ENCODE measurements at regions not wholly inside any gene's neighbourhood (a gene's known extent, or its start where the extent isn't known, plus 50 kb on each side); places are given as distances from the start of the nearest gene placed in this dataset.

DNA sequence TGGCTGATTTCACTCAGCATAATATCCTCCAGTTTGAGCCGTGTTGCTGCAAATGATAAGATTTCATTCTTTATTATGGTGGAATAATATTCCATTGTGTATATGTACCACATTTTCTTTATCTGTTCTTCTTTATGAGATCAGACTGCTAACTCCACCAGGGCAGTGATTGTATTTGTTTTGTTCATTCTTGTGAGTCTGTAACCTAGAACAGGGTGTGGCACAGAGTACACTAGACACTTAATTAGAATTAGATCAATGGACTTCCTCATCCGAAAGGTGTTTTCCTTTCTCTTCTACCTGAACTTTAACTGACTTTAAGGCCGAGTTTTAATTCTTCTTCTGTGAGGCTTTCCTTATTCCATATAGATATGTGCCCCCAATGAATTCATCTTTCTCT is 551.0 kb downstream of the SNAPC1 start:
- no peak overlapping the region for H3K4me3 ChIP-seq (ENCODE audit: insufficient read depth, low read depth, low read length)
- no peaks in the 10 kb centered on the region for H3K36me3 ChIP-seq (ENCODE audit: control insufficient read depth, insufficient read depth, low read length)
- H3K27me3 ChIP-seq (ENCODE audit: control insufficient read depth, insufficient read depth, low read length, poor library complexity, severe bottlenecking): no peaks in the 10 kb centered on the region
- WGBS, 2 experiments: 94 to 97% methylated on average over 2 of the region's 3 CpGs
- H3K27ac ChIP-seq (ENCODE audit: insufficient read depth, low read depth, low read length, poor library complexity, severe bottlenecking): no peak overlapping the region
- no peaks in the 10 kb centered on the region for H3K9me3 ChIP-seq (ENCODE audit: control insufficient read depth, low read length)
- H3K4me1 ChIP-seq (ENCODE audit: control insufficient read depth, insufficient read depth, low read length): no peaks in the 10 kb centered on the region

DNA sequence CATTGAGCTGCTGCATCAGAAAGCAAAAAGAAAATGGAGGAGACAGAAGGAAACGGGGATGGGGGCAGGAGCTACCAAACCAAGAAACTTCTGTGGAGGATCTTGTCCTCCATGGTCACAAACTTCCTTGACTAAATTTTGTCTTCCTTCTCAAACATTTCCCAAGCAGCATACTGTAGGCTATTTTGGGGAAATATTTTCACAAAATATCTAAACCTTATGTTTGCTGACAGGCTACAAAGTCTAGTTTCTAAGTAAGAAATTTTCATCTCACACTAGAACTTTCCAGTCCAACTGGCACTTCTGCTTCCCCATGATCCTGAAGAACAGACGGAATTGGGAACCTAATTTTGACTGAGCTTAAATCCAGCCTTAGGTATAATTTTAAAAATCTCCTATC is 552.0 kb downstream of the SNAPC1 start:
- Histone ChIP-seq H3K9me3 (ENCODE audit: control insufficient read depth, low read length) (no peaks in the 10 kb centered on the region), H3K27ac (ENCODE audit: insufficient read depth, low read depth, low read length, poor library complexity, severe bottlenecking) (no peak overlapping the region), H3K4me3 (ENCODE audit: insufficient read depth, low read depth, low read length) (no peak overlapping the region), H3K4me1 (ENCODE audit: control insufficient read depth, insufficient read depth, low read length) (no peaks in the 10 kb centered on the region), H3K27me3 (ENCODE audit: control insufficient read depth, insufficient read depth, low read length, poor library complexity, severe bottlenecking) (no peaks in the 10 kb centered on the region), H3K36me3 (ENCODE audit: control insufficient read depth, insufficient read depth, low read length) (no peaks in the 10 kb centered on the region)
- WGBS, 2 experiments: 95 to 100% methylated on average over 2 of the region's 2 CpGs

DNA sequence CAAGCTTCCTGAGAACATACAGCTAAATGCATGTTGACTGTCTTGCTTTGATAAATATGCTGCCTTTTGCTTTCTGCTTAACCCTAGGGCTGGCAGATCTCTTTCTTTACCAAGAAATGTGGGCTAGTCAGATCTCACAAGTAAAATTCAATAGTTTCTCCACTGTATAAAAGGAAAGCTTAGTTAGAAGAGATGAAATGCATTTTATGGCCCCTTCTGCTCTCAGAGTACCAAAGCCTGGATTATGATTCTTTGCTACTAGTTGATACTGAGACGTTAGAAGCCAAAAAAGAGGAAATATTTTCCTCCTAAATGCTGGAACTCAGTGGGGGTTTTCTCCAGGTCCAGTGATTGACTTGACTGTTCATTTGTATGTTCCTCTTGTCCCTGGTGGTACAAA is 552.7 kb downstream of the SNAPC1 start:
- WGBS, 2 experiments: 89 to 93% methylated on average over 1 of the region's 1 CpG
- no peak overlapping the region for H3K4me3 ChIP-seq (ENCODE audit: insufficient read depth, low read depth, low read length)
- no peak overlapping the region for H3K27ac ChIP-seq (ENCODE audit: insufficient read depth, low read depth, low read length, poor library complexity, severe bottlenecking)
- H3K27me3 ChIP-seq (ENCODE audit: control insufficient read depth, insufficient read depth, low read length, poor library complexity, severe bottlenecking): no peaks in the 10 kb centered on the region
- H3K9me3 ChIP-seq (ENCODE audit: control insufficient read depth, low read length): no peaks in the 10 kb centered on the region
- no peaks in the 10 kb centered on the region for H3K4me1 ChIP-seq (ENCODE audit: control insufficient read depth, insufficient read depth, low read length)
- H3K36me3 ChIP-seq (ENCODE audit: control insufficient read depth, insufficient read depth, low read length): no peaks in the 10 kb centered on the region

DNA sequence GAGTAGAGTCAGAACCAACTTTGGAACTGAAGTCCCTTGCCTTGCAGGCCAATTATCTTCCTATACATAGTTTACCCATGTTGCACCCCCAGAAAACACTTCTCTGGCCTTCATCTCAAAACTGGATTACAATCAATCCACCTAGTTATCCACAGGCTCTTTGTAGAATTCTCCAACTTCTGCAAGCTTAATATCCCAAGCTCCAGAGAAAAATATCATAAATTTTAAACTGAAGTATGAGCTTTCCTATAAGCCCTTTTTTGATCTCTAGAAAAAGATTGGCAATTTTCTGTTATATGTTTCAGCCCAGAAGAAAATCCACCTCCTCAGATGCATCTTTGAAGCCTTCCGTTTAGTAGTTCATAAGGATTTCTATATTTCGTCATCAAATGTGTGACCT is 553.4 kb downstream of the SNAPC1 start:
- Histone ChIP-seq H3K4me3 (ENCODE audit: insufficient read depth, low read depth, low read length) (no peak overlapping the region), H3K27me3 (ENCODE audit: control insufficient read depth, insufficient read depth, low read length, poor library complexity, severe bottlenecking) (no peaks in the 10 kb centered on the region), H3K36me3 (ENCODE audit: control insufficient read depth, insufficient read depth, low read length) (no peaks in the 10 kb centered on the region), H3K27ac (ENCODE audit: insufficient read depth, low read depth, low read length, poor library complexity, severe bottlenecking) (no peak overlapping the region), H3K4me1 (ENCODE audit: control insufficient read depth, insufficient read depth, low read length) (no peaks in the 10 kb centered on the region), H3K9me3 (ENCODE audit: control insufficient read depth, low read length) (no peaks in the 10 kb centered on the region)
- WGBS, 2 experiments: 100% methylated on average over 2 of the region's 2 CpGs; no CpG with 5 or more reads in 1 of the 2 experiments

DNA sequence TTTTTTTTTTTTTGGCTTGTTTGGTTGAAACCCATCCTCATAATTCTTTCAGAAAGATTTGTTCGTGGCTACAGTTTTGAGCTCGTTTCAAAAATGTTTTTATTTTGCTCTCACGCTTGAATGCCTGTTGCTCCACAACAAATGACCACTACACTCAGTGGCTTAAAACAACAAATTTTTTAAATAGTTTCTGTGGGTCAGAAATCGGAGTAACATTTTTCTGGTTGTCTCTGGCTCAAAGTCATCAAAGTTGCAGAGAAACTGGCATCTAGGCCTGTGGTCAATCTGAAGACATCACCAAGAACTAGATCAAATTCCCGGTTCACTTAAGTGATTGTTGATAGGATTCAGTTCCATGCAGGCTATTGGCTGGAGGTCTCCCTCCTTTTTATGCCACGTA is 560.0 kb downstream of the SNAPC1 start:
- Histone ChIP-seq H3K9me3 (ENCODE audit: control insufficient read depth, low read length) (no peaks in the 10 kb centered on the region), H3K4me1 (ENCODE audit: control insufficient read depth, insufficient read depth, low read length) (no peaks in the 10 kb centered on the region), H3K4me3 (ENCODE audit: insufficient read depth, low read depth, low read length) (no peak overlapping the region), H3K36me3 (ENCODE audit: control insufficient read depth, insufficient read depth, low read length) (no peaks in the 10 kb centered on the region), H3K27ac (ENCODE audit: insufficient read depth, low read depth, low read length, poor library complexity, severe bottlenecking) (no peak overlapping the region), H3K27me3 (ENCODE audit: control insufficient read depth, insufficient read depth, low read length, poor library complexity, severe bottlenecking) (no peaks in the 10 kb centered on the region)
- WGBS, 2 experiments: 90 to 93% methylated on average over 6 of the region's 6 CpGs

DNA sequence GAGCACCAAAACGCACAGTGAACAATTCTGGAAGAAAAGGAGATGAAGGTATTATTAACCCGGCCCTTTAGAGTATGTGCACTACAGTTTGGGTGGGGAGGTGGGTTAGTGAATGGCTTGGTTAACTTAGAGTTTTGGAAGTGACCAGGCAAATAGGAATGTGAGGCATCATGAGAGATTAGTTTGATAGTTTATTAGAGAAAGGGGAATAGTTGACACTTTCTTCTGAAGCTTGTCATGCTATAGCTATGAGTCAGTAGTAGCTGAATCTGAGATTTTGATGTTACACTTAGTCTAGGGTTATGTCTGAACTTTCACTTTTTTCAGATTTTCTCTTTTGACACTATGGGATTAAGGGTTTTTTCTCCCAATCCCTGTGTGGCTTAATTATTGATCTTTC is 567.2 kb downstream of the SNAPC1 start:
- WGBS, 2 experiments: 94 to 95% methylated on average over 1 of the region's 2 CpGs
- Histone ChIP-seq H3K27me3 (ENCODE audit: control insufficient read depth, insufficient read depth, low read length, poor library complexity, severe bottlenecking) (no peaks in the 10 kb centered on the region), H3K27ac (ENCODE audit: insufficient read depth, low read depth, low read length, poor library complexity, severe bottlenecking) (no peak overlapping the region), H3K36me3 (ENCODE audit: control insufficient read depth, insufficient read depth, low read length) (no peaks in the 10 kb centered on the region), H3K9me3 (ENCODE audit: control insufficient read depth, low read length) (no peaks in the 10 kb centered on the region), H3K4me3 (ENCODE audit: insufficient read depth, low read depth, low read length) (no peak overlapping the region), H3K4me1 (ENCODE audit: control insufficient read depth, insufficient read depth, low read length) (no peaks in the 10 kb centered on the region)

DNA sequence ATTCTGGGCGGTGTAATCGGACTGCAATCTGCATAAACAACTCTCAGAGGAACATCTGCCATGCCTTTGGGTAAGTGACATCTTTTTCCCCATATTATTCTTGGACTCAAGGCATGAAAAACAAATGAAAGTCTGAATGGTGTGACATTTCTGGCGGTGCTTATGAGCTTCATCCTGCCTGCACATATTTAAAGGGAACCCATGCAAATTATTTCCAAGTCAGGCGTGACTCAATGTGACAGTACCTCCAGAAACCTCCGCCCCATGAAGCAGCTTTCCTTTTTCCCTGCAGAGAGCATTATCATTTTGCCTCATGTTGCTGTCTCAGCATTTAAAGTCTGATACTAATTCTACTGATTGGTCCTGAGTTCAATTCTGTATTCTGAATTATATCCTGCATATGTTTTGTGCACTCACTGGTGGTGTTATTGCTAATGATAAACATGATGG is 585.4 kb downstream of the SNAPC1 start:
- no peaks in the 10 kb centered on the region for H3K27me3 ChIP-seq (ENCODE audit: control insufficient read depth, insufficient read depth, low read length, poor library complexity, severe bottlenecking)
- H3K27ac ChIP-seq (ENCODE audit: insufficient read depth, low read depth, low read length, poor library complexity, severe bottlenecking): no peak overlapping the region
- H3K9me3 ChIP-seq (ENCODE audit: control insufficient read depth, low read length): no peaks in the 10 kb centered on the region
- H3K4me1 ChIP-seq (ENCODE audit: control insufficient read depth, insufficient read depth, low read length): no peaks in the 10 kb centered on the region
- H3K36me3 ChIP-seq (ENCODE audit: control insufficient read depth, insufficient read depth, low read length): no peaks in the 10 kb centered on the region
- 93 to 94% methylated on average over 5 of the region's 5 CpGs for WGBS, 2 experiments
- no peak overlapping the region for H3K4me3 ChIP-seq (ENCODE audit: insufficient read depth, low read depth, low read length)

DNA sequence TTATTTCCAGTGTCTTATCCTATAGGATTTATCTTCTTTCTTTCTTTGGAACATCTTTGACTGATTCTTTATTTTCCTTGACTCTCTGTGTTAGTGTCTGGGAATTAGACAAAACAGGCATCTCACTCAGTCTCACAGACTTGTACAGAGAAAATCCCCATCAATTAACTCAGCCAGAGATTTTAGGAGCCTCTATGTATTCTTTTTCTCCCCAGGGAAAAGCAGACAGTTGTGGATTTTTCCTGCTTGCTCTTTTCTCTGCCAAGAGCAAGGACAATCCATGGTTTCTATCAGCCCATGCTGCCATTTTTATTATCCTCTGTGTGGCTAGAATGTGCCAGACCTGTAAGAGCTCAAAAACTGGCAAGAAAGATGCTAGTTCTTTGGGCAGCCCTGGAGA is 595.1 kb downstream of the SNAPC1 start:
- peaks cover 7% of the 10 kb centered on the region for H3K4me1 ChIP-seq (ENCODE audit: control insufficient read depth, insufficient read depth, low read length)
- H3K27ac ChIP-seq (ENCODE audit: insufficient read depth, low read depth, low read length, poor library complexity, severe bottlenecking): no peak overlapping the region
- no peaks in the 10 kb centered on the region for H3K36me3 ChIP-seq (ENCODE audit: control insufficient read depth, insufficient read depth, low read length)
- no peak overlapping the region for H3K4me3 ChIP-seq (ENCODE audit: insufficient read depth, low read depth, low read length)
- peaks cover 4% of the 10 kb centered on the region for H3K9me3 ChIP-seq (ENCODE audit: control insufficient read depth, low read length)
- H3K27me3 ChIP-seq (ENCODE audit: control insufficient read depth, insufficient read depth, low read length, poor library complexity, severe bottlenecking): no peaks in the 10 kb centered on the region

DNA sequence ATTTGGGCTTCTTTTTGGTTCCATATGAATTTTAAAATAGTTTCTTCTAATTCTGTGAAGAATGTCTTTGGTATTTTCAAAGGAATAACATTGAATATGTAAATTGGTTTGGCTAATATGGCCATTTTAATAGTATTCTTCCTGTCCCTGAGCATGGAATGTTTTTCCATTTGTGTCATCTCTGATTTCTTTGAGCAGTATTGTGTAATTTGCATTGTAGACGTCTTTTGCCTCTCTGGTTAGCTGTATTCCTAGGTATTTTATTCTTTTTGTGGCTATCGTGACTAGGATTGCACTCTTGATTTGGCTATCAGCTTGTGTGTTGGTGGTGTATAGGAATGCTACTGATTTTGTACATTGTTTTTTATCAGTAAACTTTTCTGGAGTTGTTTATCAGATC is 601.9 kb downstream of the SNAPC1 start:
- 93 to 98% methylated on average over 2 of the region's 2 CpGs for WGBS, 2 experiments

DNA sequence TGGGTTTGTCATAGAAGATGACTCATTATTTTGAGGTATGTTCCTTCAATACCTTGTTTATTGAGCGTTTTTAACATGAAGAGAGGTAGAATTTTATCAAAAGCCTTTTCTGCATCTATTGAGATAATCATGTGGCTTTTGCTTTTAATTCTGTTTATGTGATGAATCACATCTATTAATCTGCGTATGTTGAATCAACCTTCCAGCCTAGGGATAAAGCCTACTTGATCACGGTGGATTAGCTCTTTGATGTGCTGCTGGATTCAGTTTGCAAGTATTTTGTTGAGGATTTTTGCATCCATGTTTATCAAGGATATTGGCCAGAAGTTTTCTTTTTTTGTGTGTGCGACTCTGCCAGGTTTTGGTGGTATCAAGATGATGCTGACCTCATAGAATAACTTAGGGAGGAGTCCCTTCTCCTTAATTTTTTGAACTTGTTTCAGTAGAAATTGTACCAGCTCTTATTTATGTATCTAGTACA is 602.6 kb downstream of the SNAPC1 start:
- Histone ChIP-seq H3K36me3 (ENCODE audit: control insufficient read depth, insufficient read depth, low read length) (no peaks in the 10 kb centered on the region), H3K9me3 (ENCODE audit: control insufficient read depth, low read length) (no peaks in the 10 kb centered on the region), H3K27ac (ENCODE audit: insufficient read depth, low read depth, low read length, poor library complexity, severe bottlenecking) (no peak overlapping the region), H3K4me3 (ENCODE audit: insufficient read depth, low read depth, low read length) (no peak overlapping the region), H3K27me3 (ENCODE audit: control insufficient read depth, insufficient read depth, low read length, poor library complexity, severe bottlenecking) (no peaks in the 10 kb centered on the region), H3K4me1 (ENCODE audit: control insufficient read depth, insufficient read depth, low read length) (peaks cover 4% of the 10 kb centered on the region)
- 65 to 71% methylated on average over 4 of the region's 4 CpGs for WGBS, 2 experiments

More for the DNA sequence above, 601.9 kb downstream of the SNAPC1 start:
- Histone ChIP-seq H3K27me3 (ENCODE audit: control insufficient read depth, insufficient read depth, low read length, poor library complexity, severe bottlenecking) (no peaks in the 10 kb centered on the region), H3K27ac (ENCODE audit: insufficient read depth, low read depth, low read length, poor library complexity, severe bottlenecking) (no peak overlapping the region), H3K36me3 (ENCODE audit: control insufficient read depth, insufficient read depth, low read length) (no peaks in the 10 kb centered on the region), H3K9me3 (ENCODE audit: control insufficient read depth, low read length) (no peaks in the 10 kb centered on the region), H3K4me1 (ENCODE audit: control insufficient read depth, insufficient read depth, low read length) (peaks cover 7% of the 10 kb centered on the region), H3K4me3 (ENCODE audit: insufficient read depth, low read depth, low read length) (no peak overlapping the region)

DNA sequence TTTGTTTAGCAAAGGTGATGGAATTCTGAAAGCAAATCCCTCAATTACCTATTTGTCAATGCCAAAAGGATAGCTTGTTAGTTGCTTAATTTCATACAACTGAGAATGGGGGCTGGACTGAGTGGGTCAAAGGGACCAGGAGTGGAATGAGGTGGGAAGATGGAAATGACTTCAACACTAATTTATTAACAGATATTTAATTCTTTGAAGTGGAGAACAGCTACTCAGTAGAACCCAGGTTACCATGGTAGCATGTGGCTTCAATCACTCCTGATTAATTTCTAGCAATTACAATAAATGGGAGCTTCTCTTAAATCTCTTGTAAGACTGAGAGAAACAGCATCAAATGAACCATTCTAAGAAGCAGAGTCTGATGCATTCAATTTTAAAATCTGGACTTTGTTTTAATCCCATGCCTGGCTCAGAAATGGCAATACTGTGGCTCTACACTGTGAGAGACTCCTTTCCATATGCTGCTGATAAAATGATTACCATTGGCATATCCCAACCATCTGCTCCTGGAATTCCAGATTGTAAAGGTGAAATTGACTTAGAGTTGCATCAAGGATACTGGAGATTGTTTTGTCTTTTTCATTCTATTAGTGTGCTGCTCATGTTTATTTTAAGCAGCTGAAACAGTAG is 607.8 kb downstream of the SNAPC1 start:
- Histone ChIP-seq H3K9me3 (ENCODE audit: control insufficient read depth, low read length) (no peaks in the 10 kb centered on the region), H3K27me3 (ENCODE audit: control insufficient read depth, insufficient read depth, low read length, poor library complexity, severe bottlenecking) (no peaks in the 10 kb centered on the region), H3K4me1 (ENCODE audit: control insufficient read depth, insufficient read depth, low read length) (no peaks in the 10 kb centered on the region), H3K27ac (ENCODE audit: insufficient read depth, low read depth, low read length, poor library complexity, severe bottlenecking) (no peak overlapping the region), H3K4me3 (ENCODE audit: insufficient read depth, low read depth, low read length) (no peak overlapping the region), H3K36me3 (ENCODE audit: control insufficient read depth, insufficient read depth, low read length) (no peaks in the 10 kb centered on the region)

All from ectodermal cell (in vitro differentiated cells).